ENCODE measurements at regions not wholly inside any gene's neighbourhood (a gene's known extent, or its start where the extent isn't known, plus 50 kb on each side); places are given as distances from the start of the nearest gene placed in this dataset.

DNA sequence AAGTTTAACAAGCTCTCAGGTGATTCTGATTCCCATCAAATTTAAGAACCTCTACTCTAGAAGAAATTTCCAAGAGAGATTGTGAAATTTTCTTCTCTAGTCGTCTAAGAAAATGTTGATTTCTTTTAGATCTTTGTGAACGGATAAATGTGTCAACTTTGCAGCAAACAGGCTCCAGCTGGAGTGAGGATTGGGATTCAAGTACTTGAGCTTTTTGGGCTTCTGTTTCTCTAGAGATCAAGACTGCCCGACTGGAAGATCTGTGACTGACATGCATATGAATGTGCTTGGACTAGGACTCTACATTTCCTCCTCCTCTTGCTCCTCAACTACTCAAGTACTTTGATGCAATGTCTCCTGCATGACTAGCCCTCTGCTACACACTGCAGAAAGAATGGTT, 388.3 kb downstream of the TMEM38B start (continued):
- TF ChIP-seq, protein P1, sequence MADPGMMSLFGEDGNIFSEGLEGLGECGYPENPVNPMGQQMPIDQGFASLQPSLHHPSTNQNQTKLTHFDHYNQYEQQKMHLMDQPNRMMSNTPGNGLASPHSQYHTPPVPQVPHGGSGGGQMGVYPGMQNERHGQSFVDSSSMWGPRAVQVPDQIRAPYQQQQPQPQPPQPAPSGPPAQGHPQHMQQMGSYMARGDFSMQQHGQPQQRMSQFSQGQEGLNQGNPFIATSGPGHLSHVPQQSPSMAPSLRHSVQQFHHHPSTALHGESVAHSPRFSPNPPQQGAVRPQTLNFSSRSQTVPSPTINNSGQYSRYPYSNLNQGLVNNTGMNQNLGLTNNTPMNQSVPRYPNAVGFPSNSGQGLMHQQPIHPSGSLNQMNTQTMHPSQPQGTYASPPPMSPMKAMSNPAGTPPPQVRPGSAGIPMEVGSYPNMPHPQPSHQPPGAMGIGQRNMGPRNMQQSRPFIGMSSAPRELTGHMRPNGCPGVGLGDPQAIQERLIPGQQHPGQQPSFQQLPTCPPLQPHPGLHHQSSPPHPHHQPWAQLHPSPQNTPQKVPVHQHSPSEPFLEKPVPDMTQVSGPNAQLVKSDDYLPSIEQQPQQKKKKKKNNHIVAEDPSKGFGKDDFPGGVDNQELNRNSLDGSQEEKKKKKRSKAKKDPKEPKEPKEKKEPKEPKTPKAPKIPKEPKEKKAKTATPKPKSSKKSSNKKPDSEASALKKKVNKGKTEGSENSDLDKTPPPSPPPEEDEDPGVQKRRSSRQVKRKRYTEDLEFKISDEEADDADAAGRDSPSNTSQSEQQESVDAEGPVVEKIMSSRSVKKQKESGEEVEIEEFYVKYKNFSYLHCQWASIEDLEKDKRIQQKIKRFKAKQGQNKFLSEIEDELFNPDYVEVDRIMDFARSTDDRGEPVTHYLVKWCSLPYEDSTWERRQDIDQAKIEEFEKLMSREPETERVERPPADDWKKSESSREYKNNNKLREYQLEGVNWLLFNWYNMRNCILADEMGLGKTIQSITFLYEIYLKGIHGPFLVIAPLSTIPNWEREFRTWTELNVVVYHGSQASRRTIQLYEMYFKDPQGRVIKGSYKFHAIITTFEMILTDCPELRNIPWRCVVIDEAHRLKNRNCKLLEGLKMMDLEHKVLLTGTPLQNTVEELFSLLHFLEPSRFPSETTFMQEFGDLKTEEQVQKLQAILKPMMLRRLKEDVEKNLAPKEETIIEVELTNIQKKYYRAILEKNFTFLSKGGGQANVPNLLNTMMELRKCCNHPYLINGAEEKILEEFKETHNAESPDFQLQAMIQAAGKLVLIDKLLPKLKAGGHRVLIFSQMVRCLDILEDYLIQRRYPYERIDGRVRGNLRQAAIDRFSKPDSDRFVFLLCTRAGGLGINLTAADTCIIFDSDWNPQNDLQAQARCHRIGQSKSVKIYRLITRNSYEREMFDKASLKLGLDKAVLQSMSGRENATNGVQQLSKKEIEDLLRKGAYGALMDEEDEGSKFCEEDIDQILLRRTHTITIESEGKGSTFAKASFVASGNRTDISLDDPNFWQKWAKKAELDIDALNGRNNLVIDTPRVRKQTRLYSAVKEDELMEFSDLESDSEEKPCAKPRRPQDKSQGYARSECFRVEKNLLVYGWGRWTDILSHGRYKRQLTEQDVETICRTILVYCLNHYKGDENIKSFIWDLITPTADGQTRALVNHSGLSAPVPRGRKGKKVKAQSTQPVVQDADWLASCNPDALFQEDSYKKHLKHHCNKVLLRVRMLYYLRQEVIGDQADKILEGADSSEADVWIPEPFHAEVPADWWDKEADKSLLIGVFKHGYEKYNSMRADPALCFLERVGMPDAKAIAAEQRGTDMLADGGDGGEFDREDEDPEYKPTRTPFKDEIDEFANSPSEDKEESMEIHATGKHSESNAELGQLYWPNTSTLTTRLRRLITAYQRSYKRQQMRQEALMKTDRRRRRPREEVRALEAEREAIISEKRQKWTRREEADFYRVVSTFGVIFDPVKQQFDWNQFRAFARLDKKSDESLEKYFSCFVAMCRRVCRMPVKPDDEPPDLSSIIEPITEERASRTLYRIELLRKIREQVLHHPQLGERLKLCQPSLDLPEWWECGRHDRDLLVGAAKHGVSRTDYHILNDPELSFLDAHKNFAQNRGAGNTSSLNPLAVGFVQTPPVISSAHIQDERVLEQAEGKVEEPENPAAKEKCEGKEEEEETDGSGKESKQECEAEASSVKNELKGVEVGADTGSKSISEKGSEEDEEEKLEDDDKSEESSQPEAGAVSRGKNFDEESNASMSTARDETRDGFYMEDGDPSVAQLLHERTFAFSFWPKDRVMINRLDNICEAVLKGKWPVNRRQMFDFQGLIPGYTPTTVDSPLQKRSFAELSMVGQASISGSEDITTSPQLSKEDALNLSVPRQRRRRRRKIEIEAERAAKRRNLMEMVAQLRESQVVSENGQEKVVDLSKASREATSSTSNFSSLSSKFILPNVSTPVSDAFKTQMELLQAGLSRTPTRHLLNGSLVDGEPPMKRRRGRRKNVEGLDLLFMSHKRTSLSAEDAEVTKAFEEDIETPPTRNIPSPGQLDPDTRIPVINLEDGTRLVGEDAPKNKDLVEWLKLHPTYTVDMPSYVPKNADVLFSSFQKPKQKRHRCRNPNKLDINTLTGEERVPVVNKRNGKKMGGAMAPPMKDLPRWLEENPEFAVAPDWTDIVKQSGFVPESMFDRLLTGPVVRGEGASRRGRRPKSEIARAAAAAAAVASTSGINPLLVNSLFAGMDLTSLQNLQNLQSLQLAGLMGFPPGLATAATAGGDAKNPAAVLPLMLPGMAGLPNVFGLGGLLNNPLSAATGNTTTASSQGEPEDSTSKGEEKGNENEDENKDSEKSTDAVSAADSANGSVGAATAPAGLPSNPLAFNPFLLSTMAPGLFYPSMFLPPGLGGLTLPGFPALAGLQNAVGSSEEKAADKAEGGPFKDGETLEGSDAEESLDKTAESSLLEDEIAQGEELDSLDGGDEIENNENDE (IDR thresholded peaks at IDR 0.05; ENCODE audit: insufficient replicate concordance, low read length): no peak
- TF ChIP-seq, protein P2, sequence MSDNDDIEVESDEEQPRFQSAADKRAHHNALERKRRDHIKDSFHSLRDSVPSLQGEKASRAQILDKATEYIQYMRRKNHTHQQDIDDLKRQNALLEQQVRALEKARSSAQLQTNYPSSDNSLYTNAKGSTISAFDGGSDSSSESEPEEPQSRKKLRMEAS (IDR thresholded peaks at IDR 0.05): no peak
- TF ChIP-seq CBX5 (IDR thresholded peaks at IDR 0.05; ENCODE audit: low read depth, low read length) (no peak), JUND (IDR thresholded peaks at IDR 0.05; ENCODE audit: low read length) (no peak), EGR1 (IDR thresholded peaks at IDR 0.05; ENCODE audit: borderline replicate concordance, low read depth, low read length) (no peak), TBP (IDR thresholded peaks at IDR 0.05; ENCODE audit: low read depth, low read length) (no peak), TCF12 (IDR thresholded peaks at IDR 0.05; ENCODE audit: low read depth, low read length) (no peak), PHF8 (conservative IDR thresholded peaks at IDR 0.05; ENCODE audit: low read depth, low read length) (no peak), SRF (IDR thresholded peaks at IDR 0.05; ENCODE audit: low read depth, low read length) (no peak), BCL11A (IDR thresholded peaks at IDR 0.05; ENCODE audit: low read depth in 2 of 2, low read length in 2 of 2) (no peak), POLR2A (IDR thresholded peaks at IDR 0.05; ENCODE audit: control extremely low read depth in 1 of 2, low read depth in 2 of 2, low read length in 2 of 2) (no peak), SIRT6 (IDR thresholded peaks at IDR 0.05; ENCODE audit: low read length) (no peak)
- TF ChIP-seq, protein P3, sequence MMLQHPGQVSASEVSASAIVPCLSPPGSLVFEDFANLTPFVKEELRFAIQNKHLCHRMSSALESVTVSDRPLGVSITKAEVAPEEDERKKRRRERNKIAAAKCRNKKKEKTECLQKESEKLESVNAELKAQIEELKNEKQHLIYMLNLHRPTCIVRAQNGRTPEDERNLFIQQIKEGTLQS (IDR thresholded peaks at IDR 0.05; ENCODE audit: insufficient read depth, low read depth, low read length): no peak

Data from H1 (cell line).